ENCODE measurements at regions not wholly inside any gene's neighbourhood (a gene's known extent, or its start where the extent isn't known, plus 50 kb on each side); places are given as distances from the start of the nearest gene placed in this dataset.

DNA sequence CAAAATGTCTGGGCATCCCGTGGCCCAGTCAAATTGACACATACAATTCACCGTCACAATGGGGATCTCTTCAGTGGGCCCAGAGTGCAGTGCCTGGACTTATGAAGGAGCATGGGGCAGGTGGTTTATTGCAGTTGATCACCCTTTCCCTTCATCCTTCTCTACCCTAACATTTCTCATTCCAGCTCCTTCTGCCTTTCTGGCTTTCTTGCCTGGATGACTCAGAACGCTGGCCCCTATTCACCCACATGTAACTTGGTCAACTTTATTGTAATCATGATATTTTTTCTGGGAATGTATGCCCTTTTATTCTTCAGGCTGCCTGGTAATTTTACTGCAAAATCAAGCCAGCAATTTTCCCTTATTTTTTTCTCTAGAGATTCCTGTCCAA, 179.9 kb upstream of the DTNBP1 start:
- 52 to 64% methylated on average over 3 of the region's 3 CpGs for WGBS, 2 donors
- H3K4me1 ChIP-seq (ENCODE audit: control insufficient read depth in 2 of 2, insufficient read depth in 2 of 2, low read length in 1 of 2): no peaks in the 10 kb centered on the region
- no peaks in the 10 kb centered on the region for H3K36me3 ChIP-seq (ENCODE audit: control insufficient read depth in 2 of 2, insufficient read depth in 2 of 2, low read length in 1 of 2)
- H3K4me3 ChIP-seq (ENCODE audit: low read depth in 1 of 2, low read length in 2 of 2): no peak overlapping the region
- no peaks in the 10 kb centered on the region for H3K27me3 ChIP-seq (ENCODE audit: control insufficient read depth in 1 of 2, insufficient read depth in 2 of 2, low read length in 2 of 2)
- no peaks in the 10 kb centered on the region for H3K9me3 ChIP-seq (ENCODE audit: control insufficient read depth in 2 of 2, insufficient read depth in 1 of 2, low read depth in 1 of 2, low read length in 1 of 2)
- H3K27ac ChIP-seq (ENCODE audit: low read depth in 2 of 2, low read length in 1 of 2): no peak overlapping the region

DNA sequence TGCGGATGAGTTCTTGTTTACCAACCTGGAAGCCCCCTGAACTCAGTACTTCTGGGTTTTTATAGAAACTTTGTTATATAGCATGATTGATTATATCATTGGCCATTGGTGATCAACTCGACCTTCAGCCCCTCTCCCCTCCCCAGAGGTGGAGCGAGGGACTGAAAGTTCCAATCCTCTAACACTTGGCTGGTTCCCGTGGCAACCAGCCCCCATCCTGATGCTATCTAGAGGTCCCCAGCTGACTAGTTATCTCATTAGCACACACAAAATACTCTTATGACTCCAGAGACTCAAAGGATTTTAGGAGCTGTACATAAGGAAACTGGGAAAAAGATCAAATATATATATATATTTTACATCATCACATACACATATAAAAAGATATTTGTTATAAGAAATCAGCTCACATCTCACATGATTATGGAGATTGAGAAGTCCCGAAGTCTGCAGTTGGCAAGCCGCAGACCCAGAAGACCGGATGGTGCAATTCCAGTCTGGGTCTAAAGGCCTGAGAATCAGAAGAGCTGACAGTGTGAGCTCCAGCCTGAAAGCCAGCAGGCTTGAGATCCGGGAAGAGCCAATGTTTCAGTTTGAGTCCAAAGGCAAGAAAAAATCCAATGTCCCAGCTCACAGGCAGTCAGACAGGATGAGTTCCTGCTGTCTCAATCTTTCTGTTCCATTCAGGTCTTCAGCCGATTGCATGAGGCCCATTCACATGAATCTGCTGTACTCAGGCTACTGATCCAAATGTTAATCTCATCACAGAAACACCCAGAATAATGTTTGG, 179.3 kb upstream of the DTNBP1 start:
- Histone ChIP-seq H3K4me1 (ENCODE audit: control insufficient read depth in 2 of 2, insufficient read depth in 2 of 2, low read length in 1 of 2) (no peaks in the 10 kb centered on the region), H3K9me3 (ENCODE audit: control insufficient read depth in 2 of 2, insufficient read depth in 1 of 2, low read depth in 1 of 2, low read length in 1 of 2) (no peaks in the 10 kb centered on the region), H3K4me3 (ENCODE audit: low read depth in 1 of 2, low read length in 2 of 2) (no peak overlapping the region), H3K27ac (ENCODE audit: low read depth in 2 of 2, low read length in 1 of 2) (no peak overlapping the region), H3K36me3 (ENCODE audit: control insufficient read depth in 2 of 2, insufficient read depth in 2 of 2, low read length in 1 of 2) (no peaks in the 10 kb centered on the region), H3K27me3 (ENCODE audit: control insufficient read depth in 1 of 2, insufficient read depth in 2 of 2, low read length in 2 of 2) (no peaks in the 10 kb centered on the region)
- WGBS, 2 donors: 81 to 83% methylated on average over 9 of the region's 9 CpGs

DNA sequence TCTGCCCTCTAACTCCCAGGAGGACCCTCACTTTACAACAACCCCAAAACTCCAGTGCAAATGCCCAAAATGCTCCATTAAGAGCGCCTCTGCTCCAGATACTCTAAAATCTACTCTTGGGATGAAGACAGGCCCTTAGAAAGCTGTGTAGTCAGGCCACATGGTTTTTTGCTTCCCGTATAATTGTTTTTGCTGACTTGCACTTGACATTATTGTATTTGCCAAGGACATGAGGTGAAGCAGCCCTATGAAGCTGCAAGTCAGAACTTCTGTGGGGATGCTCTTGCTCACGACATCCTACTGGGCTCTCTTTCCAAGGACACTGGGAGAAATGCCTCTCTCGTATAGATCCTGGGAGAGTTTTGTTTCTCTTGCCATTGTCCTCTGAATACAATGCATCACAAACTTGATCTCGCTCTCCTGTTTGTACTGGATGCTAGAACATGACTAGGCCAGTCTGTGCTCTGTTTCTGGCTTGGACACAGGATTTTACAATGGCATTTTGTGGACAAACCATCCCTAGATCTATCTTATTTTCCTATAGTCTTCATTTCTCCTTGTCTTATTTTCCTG, 177.2 kb upstream of the DTNBP1 start:
- Histone ChIP-seq H3K4me1 (ENCODE audit: control insufficient read depth in 2 of 2, insufficient read depth in 2 of 2, low read length in 1 of 2) (no peaks in the 10 kb centered on the region), H3K27ac (ENCODE audit: low read depth in 2 of 2, low read length in 1 of 2) (no peak overlapping the region), H3K36me3 (ENCODE audit: control insufficient read depth in 2 of 2, insufficient read depth in 2 of 2, low read length in 1 of 2) (no peaks in the 10 kb centered on the region), H3K4me3 (ENCODE audit: low read depth in 1 of 2, low read length in 2 of 2) (no peak overlapping the region), H3K9me3 (ENCODE audit: control insufficient read depth in 2 of 2, insufficient read depth in 1 of 2, low read depth in 1 of 2, low read length in 1 of 2) (no peaks in the 10 kb centered on the region), H3K27me3 (ENCODE audit: control insufficient read depth in 1 of 2, insufficient read depth in 2 of 2, low read length in 2 of 2) (no peaks in the 10 kb centered on the region)
- 68 to 78% methylated on average over 5 of the region's 5 CpGs for WGBS, 2 donors

DNA sequence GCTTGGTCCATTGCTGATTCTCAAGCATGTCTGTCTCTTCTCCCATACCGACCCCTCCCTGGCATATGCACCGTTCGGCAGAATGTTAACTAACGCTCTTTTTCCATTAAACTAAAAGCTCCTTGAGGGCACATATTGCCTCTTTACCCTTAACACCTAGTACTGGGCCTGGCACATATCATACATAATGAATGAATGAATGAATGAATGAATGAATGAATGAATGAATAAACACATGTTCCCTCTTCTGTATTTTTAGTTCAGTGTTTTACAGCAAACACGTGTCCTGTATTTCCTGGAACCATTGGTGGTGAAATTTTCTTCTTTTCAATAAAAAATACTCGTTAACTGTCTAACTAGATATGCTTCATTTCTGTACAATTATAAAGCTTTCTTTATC, 174.4 kb upstream of the DTNBP1 start:
- H3K4me1 ChIP-seq (ENCODE audit: control insufficient read depth in 2 of 2, insufficient read depth in 2 of 2, low read length in 1 of 2): no peaks in the 10 kb centered on the region
- H3K27me3 ChIP-seq (ENCODE audit: control insufficient read depth in 1 of 2, insufficient read depth in 2 of 2, low read length in 2 of 2): no peaks in the 10 kb centered on the region
- no peak overlapping the region for H3K4me3 ChIP-seq (ENCODE audit: low read depth in 1 of 2, low read length in 2 of 2)
- no peaks in the 10 kb centered on the region for H3K36me3 ChIP-seq (ENCODE audit: control insufficient read depth in 2 of 2, insufficient read depth in 2 of 2, low read length in 1 of 2)
- H3K9me3 ChIP-seq (ENCODE audit: control insufficient read depth in 2 of 2, insufficient read depth in 1 of 2, low read depth in 1 of 2, low read length in 1 of 2): peaks cover 0 to 2% of the 10 kb centered on the region in 2 donors
- no peak overlapping the region for H3K27ac ChIP-seq (ENCODE audit: low read depth in 2 of 2, low read length in 1 of 2)
- WGBS, 2 donors: 93 to 94% methylated on average over 6 of the region's 6 CpGs

DNA sequence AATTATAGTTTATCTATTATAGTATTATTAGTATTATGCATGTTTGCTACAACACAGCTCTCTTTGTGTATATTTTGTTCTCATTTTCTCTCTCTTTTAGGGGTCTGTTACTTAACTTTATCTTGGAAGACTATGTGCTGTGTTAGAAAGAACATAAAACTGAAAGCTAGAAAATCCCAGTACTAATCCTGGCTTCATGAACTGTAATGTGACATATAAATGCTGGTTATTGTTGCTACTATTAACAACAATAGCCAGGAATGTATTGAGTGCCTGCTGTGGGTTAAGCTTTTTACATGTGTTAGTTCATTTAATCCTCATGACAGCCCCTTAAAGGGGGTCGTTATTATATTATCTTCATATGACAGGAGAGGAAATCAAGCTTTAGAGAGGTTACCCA, 170.0 kb upstream of the DTNBP1 start:
- Histone ChIP-seq H3K36me3 (ENCODE audit: control insufficient read depth in 2 of 2, insufficient read depth in 2 of 2, low read length in 1 of 2) (no peaks in the 10 kb centered on the region), H3K4me1 (ENCODE audit: control insufficient read depth in 2 of 2, insufficient read depth in 2 of 2, low read length in 1 of 2) (no peaks in the 10 kb centered on the region), H3K9me3 (ENCODE audit: control insufficient read depth in 2 of 2, insufficient read depth in 1 of 2, low read depth in 1 of 2, low read length in 1 of 2) (peaks cover 0 to 2% of the 10 kb centered on the region in 2 donors), H3K27ac (ENCODE audit: low read depth in 2 of 2, low read length in 1 of 2) (no peak overlapping the region), H3K27me3 (ENCODE audit: control insufficient read depth in 1 of 2, insufficient read depth in 2 of 2, low read length in 2 of 2) (no peaks in the 10 kb centered on the region), H3K4me3 (ENCODE audit: low read depth in 1 of 2, low read length in 2 of 2) (no peak overlapping the region)
- 67 to 69% methylated on average over 1 of the region's 1 CpG for WGBS, 2 donors

DNA sequence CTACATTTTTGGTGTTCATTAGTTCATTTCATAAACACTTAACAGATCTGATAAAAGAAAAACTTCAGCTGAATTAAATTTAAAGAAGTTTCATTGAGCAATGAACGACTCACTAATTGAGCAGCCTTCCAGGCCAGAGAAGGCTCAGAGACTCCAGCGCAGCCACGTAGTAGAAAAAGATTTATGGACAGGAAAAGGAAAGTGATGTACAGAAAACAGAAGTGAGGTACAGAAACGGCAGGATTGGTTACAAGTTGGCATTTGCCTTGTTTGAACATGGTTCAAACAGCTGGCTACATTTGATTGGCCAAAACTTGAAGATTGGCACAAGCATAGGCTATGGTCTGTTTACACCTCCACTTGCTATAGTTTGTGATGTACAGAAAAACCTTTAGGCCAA, 166.3 kb upstream of the DTNBP1 start:
- Histone ChIP-seq H3K9me3 (ENCODE audit: control insufficient read depth in 2 of 2, insufficient read depth in 1 of 2, low read depth in 1 of 2, low read length in 1 of 2) (peaks cover 0 to 2% of the 10 kb centered on the region in 2 donors), H3K4me3 (ENCODE audit: low read depth in 1 of 2, low read length in 2 of 2) (no peak overlapping the region), H3K36me3 (ENCODE audit: control insufficient read depth in 2 of 2, insufficient read depth in 2 of 2, low read length in 1 of 2) (no peaks in the 10 kb centered on the region), H3K4me1 (ENCODE audit: control insufficient read depth in 2 of 2, insufficient read depth in 2 of 2, low read length in 1 of 2) (no peaks in the 10 kb centered on the region), H3K27ac (ENCODE audit: low read depth in 2 of 2, low read length in 1 of 2) (no peak overlapping the region), H3K27me3 (ENCODE audit: control insufficient read depth in 1 of 2, insufficient read depth in 2 of 2, low read length in 2 of 2) (no peaks in the 10 kb centered on the region)
- WGBS, 2 donors: 60 to 65% methylated on average over 4 of the region's 4 CpGs

DNA sequence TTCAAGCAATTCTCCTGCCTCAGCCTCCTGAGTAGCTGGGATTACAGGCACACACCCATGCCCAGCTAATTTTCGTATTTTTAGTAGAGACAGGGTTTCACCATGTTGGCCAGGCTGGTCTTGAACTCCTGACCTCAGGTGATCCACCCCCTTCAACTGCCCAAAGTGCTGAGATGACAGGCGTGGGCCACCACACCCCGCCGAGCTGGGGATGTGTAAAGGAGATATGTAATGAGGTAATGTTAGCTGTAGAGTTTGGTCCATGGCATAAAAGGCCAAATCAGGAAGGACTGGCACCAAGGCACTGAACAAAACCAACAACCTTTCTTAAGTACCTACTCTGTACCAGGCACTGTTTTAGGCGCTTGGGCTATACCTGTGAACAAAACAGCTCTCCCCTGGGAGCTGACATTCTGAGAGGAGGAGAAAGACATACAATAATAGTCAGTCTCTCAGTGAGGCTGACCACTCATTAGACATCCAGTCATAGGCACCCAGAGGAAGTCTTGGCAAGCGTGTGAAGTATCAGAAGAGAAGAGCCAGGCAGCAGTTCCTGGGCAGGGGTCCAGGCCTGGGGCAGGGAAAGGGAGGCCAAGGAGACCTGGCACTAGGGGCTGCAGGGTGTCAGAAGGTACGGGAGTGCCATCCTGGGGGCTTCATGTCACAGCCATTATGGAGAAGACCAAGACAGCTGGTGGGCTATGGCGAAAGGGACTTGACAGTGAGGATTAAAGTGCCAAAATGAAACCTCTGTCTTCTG, 164.8 kb upstream of the DTNBP1 start:
- no peaks in the 10 kb centered on the region for H3K9me3 ChIP-seq (ENCODE audit: control insufficient read depth in 2 of 2, insufficient read depth in 1 of 2, low read depth in 1 of 2, low read length in 1 of 2)
- no peak overlapping the region for H3K27ac ChIP-seq (ENCODE audit: low read depth in 2 of 2, low read length in 1 of 2)
- H3K36me3 ChIP-seq (ENCODE audit: control insufficient read depth in 2 of 2, insufficient read depth in 2 of 2, low read length in 1 of 2): no peaks in the 10 kb centered on the region
- H3K4me3 ChIP-seq (ENCODE audit: low read depth in 1 of 2, low read length in 2 of 2): no peak overlapping the region
- WGBS, 2 donors: 91% methylated on average over 8 of the region's 8 CpGs
- H3K27me3 ChIP-seq (ENCODE audit: control insufficient read depth in 1 of 2, insufficient read depth in 2 of 2, low read length in 2 of 2): no peaks in the 10 kb centered on the region
- H3K4me1 ChIP-seq (ENCODE audit: control insufficient read depth in 2 of 2, insufficient read depth in 2 of 2, low read length in 1 of 2): no peaks in the 10 kb centered on the region

DNA sequence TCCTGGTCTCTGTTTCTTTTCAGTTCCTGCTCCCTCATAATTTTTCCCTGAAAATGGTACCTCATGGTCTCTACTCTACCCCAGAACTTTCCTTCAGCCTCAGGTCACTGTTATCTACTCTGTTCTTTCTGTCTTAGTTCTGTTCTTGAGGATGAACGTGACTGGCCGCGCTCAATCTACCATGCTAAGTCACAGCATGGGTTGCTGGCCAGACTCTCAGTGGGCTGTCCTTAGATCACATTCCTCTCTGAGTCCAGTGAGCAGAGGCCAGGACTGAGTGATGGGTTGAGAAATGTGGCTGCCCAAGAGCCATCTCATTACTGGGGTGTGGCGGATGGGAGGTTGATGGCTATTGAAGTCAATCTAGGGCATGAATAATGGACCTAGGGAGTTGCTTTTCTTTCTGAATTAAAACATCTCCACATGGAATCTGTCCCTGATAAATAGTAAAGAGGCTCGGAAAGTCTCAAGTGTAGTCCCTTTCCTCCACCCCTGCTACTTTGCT, 164.0 kb upstream of the DTNBP1 start:
- Histone ChIP-seq H3K36me3 (ENCODE audit: control insufficient read depth in 2 of 2, insufficient read depth in 2 of 2, low read length in 1 of 2) (no peaks in the 10 kb centered on the region), H3K4me1 (ENCODE audit: control insufficient read depth in 2 of 2, insufficient read depth in 2 of 2, low read length in 1 of 2) (no peaks in the 10 kb centered on the region), H3K4me3 (ENCODE audit: low read depth in 1 of 2, low read length in 2 of 2) (no peak overlapping the region), H3K27me3 (ENCODE audit: control insufficient read depth in 1 of 2, insufficient read depth in 2 of 2, low read length in 2 of 2) (no peaks in the 10 kb centered on the region), H3K27ac (ENCODE audit: low read depth in 2 of 2, low read length in 1 of 2) (no peak overlapping the region), H3K9me3 (ENCODE audit: control insufficient read depth in 2 of 2, insufficient read depth in 1 of 2, low read depth in 1 of 2, low read length in 1 of 2) (no peaks in the 10 kb centered on the region)
- WGBS, 2 donors: 95 to 96% methylated on average over 5 of the region's 5 CpGs

DNA sequence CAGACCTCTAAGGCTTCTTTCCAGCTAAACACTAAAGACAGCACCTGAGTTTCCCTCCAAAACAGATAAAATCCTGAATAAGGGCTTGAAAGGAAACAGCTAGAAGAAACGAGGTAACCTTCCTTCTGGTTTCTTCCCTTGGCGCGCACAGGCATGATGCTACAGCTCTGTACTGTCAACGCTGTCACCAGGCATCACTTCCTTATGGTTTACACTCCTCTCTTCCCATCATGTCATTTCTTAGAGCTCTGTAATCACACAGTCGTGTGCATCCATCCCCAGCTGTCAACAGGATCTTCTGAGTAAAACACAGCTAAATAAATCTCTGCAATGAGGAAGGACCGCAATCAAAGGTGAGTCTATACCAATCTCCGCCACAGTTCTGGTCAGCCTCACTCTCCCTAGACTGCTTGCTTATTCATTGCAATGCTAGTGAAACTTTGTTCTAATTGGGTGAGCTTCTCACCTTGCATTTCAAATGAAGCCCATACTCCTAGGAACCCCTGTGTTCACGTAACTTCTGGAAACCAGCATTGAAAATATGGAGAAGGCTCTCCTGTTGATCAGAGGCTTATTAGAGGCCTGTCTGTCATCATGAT, 162.6 kb upstream of the DTNBP1 start:
- no peak overlapping the region for H3K4me3 ChIP-seq (ENCODE audit: low read depth in 1 of 2, low read length in 2 of 2)
- no peak overlapping the region for H3K27ac ChIP-seq (ENCODE audit: low read depth in 2 of 2, low read length in 1 of 2)
- H3K9me3 ChIP-seq (ENCODE audit: control insufficient read depth in 2 of 2, insufficient read depth in 1 of 2, low read depth in 1 of 2, low read length in 1 of 2): no peaks in the 10 kb centered on the region
- no peaks in the 10 kb centered on the region for H3K4me1 ChIP-seq (ENCODE audit: control insufficient read depth in 2 of 2, insufficient read depth in 2 of 2, low read length in 1 of 2)
- H3K27me3 ChIP-seq (ENCODE audit: control insufficient read depth in 1 of 2, insufficient read depth in 2 of 2, low read length in 2 of 2): no peaks in the 10 kb centered on the region
- WGBS, 2 donors: 82 to 87% methylated on average over 8 of the region's 8 CpGs
- H3K36me3 ChIP-seq (ENCODE audit: control insufficient read depth in 2 of 2, insufficient read depth in 2 of 2, low read length in 1 of 2): no peaks in the 10 kb centered on the region
